AG04450 (cell line): ENCODE measurements at regions not wholly inside any gene's neighbourhood (a gene's known extent, or its start where the extent isn't known, plus 50 kb on each side); places are given as distances from the start of the nearest gene placed in this dataset.
"Not testable (repeated sequence)": the region's sequence is repeated elsewhere in the genome, so short reads cannot be mapped to it uniquely, and the experiment has no call there.

Experiments used
- CTCF ChIA-PET: fragments of 300-600, 350-600 bp; formaldehyde crosslinking; extraction: SDS; loops from one replicate; lab custom pipeline; 2022; ENCODE audit warnings: antibody characterized with exemption, inconsistent platforms; lab: Charles Lee
- POLR2A ChIA-PET: fragments of 350-600 bp; formaldehyde crosslinking; extraction: SDS; loops from one replicate; lab custom pipeline; 2021; ENCODE audit warnings: antibody characterized with exemption, inconsistent platforms; lab: Yijun Ruan, JAX
- DNase-seq: peaks from one replicate; pipeline ENCODE4 v3.0.0-alpha.2; 2011; ENCODE audit warnings: low read depth, low spot score
- H3K27ac ChIP-seq: one replicate; pipeline ENCODE4 v1.5.1; 2012; ENCODE audit warnings: low read depth, low read length, control low read depth
- H3K27me3 ChIP-seq: one replicate; pipeline ENCODE4 v1.6.0; 2012; ENCODE audit warnings: low read length; ENCODE audit not compliant: control insufficient read depth, insufficient read depth
- H3K4me3 ChIP-seq: 2 replicates; pipeline ENCODE4 v1.5.1; 2011; ENCODE audit warnings: mild to moderate bottlenecking, low read depth, low read length, control low read depth
- H3K9me3 ChIP-seq: 2 replicates; pipeline ENCODE4 v1.5.1; 2012; ENCODE audit warnings: low read length; ENCODE audit not compliant: control insufficient read depth, insufficient read depth
- TF ChIP-seq, protein P1 (sequence below): IDR thresholded peaks from 2 replicates; pipeline ENCODE4 v1.5.1; 2011; ENCODE audit warnings: low read depth, low read length, control low read depth, inconsistent platforms

DNA sequence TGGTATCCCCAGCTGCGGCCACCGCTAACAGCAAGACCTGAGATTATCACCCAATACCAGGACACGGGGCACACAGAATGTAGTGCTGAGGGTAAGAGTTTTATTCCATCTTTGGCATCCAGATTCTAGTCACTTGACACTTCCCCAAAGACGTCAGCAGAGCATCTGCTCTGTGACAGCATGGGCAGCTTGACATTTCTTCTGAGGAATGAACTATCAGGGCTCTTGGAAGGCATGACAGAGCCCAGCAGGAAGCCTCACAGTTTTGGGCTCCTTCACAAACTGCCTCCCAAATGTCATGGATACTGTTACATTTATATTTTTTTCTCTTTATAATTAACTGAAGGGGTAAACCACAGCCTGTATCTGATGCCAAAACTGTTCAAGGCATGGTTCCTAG lies 1010.7 kb downstream of the TDRD15 start:
- POLR2A ChIA-PET, result no interaction called here
- Histone ChIP-seq H3K9me3 (no peaks in the 10 kb centered on the region), H3K4me3 (no peak overlapping the region), H3K27ac (no peak overlapping the region), H3K27me3 (no peaks in the 10 kb centered on the region)
- TF ChIP-seq, protein P1, sequence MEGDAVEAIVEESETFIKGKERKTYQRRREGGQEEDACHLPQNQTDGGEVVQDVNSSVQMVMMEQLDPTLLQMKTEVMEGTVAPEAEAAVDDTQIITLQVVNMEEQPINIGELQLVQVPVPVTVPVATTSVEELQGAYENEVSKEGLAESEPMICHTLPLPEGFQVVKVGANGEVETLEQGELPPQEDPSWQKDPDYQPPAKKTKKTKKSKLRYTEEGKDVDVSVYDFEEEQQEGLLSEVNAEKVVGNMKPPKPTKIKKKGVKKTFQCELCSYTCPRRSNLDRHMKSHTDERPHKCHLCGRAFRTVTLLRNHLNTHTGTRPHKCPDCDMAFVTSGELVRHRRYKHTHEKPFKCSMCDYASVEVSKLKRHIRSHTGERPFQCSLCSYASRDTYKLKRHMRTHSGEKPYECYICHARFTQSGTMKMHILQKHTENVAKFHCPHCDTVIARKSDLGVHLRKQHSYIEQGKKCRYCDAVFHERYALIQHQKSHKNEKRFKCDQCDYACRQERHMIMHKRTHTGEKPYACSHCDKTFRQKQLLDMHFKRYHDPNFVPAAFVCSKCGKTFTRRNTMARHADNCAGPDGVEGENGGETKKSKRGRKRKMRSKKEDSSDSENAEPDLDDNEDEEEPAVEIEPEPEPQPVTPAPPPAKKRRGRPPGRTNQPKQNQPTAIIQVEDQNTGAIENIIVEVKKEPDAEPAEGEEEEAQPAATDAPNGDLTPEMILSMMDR, result no peak
- DNase-seq, result no peak
- CTCF ChIA-PET, result no interaction called here

DNA sequence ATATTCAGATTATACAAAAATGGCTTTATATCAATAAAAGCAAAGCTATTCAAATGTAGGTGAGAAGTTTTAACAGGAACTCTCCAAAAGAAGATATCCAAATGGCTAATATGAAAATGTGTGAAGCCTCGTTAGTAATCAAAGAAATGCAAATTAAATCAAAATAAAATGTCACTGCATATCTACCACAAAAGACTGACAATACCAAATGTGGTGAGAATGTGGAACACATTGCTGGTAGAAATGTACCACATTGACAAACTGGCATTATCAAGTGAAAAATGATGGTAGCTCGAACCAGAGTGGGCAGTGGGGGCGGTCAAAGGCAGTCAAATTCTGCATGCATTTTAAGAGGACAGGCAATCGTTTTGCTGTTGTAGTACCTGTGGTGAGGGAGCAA lies 1012.7 kb downstream of the TDRD15 start:
- no peak for DNase-seq
- CTCF ChIA-PET, result no interaction called here
- TF ChIP-seq, protein P1, result no peak
- Histone ChIP-seq H3K9me3 (no peaks in the 10 kb centered on the region), H3K4me3 (no peak overlapping the region), H3K27ac (no peak overlapping the region), H3K27me3 (no peaks in the 10 kb centered on the region)
- POLR2A ChIA-PET, result no interaction called here

DNA sequence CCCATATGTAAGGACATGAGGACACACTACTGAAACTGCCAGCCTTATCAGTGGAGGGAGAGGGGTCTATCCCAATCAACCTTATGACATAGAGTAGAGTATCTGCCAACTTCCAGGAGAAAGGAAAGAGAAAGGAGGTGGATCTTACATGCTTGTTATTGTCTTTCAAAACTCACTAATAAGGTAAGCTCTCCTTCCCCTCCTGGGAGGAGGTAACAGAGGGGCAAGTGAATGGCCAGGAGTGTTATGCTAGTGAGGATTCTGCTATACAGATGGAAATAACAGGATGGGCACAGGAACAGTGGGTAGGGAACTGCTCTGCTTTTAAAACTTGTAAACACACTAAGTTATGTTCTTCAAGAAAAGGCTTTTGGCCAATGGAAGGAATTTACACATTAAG lies 1020.1 kb downstream of the TDRD15 start:
- H3K9me3 ChIP-seq, result no peaks in the 10 kb centered on the region
- TF ChIP-seq, protein P1, result no peak
- no peak overlapping the region for H3K27ac ChIP-seq
- H3K27me3 ChIP-seq, result no peaks in the 10 kb centered on the region
- DNase-seq, result no peak
- ChIA-PET CTCF (no interaction called here), POLR2A (no interaction called here)
- H3K4me3 ChIP-seq, result no peak overlapping the region

DNA sequence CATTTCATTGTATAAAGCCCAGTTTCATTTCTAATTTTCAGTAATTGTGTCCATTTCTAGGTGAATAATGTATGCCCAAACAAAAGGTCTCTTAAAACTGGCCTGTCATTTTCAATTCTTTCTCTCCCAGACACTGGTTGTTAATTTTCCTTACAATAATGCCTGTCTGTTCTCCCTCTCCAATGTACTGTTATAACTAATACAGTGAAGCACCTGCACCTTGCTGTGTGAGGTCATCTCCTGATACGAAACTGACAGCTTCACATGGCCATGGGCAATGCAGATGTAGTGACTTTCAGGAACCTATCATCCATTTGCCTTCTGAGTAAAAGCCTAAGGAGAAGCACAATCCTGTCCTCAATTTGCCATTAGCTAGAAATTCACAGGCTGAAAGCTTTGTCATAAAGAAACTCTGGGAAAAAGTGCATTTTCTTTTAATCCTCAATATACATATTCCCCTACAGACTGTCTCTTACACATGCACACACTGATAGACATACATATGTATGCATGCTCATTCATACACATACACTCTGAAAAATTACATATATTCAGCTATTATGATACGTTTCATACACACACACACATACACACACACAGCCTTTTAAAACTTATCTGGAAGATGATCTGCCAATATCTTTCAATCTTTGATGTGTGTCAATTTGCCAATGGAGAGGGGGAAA lies 1030.3 kb downstream of the TDRD15 start:
- Histone ChIP-seq H3K27me3 (no peaks in the 10 kb centered on the region), H3K4me3 (no peak overlapping the region), H3K27ac (no peak overlapping the region), H3K9me3 (peaks cover 13% of the 10 kb centered on the region)
- ChIA-PET CTCF (no interaction called here), POLR2A (no interaction called here)
- TF ChIP-seq, protein P1, result no peak
- no peak for DNase-seq

DNA sequence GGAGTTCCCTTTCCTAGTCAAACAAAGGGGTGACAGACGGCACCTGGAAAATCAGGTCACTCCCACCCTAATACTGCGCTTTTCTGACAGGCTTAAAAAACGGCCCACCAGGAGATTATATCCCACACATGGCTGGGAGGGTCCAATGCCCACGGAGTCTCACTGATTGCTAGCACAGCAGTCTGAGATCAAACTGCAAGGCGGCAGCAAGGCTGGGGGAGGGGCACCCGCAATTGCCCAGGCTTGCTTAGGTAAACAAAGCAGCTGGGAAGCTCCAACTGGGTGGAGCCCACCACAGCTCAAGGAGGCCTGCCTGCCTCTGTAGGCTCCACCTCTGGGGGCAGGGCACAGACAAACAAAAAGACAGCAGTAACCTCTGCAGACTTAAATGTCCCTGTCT lies 1032.9 kb downstream of the TDRD15 start:
- CTCF ChIA-PET, H3K27me3 ChIP-seq, H3K27ac ChIP-seq, POLR2A ChIA-PET, H3K4me3 ChIP-seq, H3K9me3 ChIP-seq, DNase-seq: not testable (repeated sequence)
